GM21526 (cell line): ENCODE measurements at regions not wholly inside any gene's neighbourhood (a gene's known extent, or its start where the extent isn't known, plus 50 kb on each side); places are given as distances from the start of the nearest gene placed in this dataset.
"Not testable (repeated sequence)": the region's sequence is repeated elsewhere in the genome, so short reads cannot be mapped to it uniquely, and the experiment has no call there.

Experiments
- ATAC-seq: cut with Tn5 transposase; IDR thresholded peaks from one replicate; pipeline ENCODE4 v1.9.1; 2021; ENCODE audit warnings: moderate library complexity; ENCODE audit not compliant: unreplicated experiment, low FRiP score

GRCh38 chr5:33129309-33129708, 311.5 kb upstream of the TARS1 start:
- no peak for ATAC-seq

DNA sequence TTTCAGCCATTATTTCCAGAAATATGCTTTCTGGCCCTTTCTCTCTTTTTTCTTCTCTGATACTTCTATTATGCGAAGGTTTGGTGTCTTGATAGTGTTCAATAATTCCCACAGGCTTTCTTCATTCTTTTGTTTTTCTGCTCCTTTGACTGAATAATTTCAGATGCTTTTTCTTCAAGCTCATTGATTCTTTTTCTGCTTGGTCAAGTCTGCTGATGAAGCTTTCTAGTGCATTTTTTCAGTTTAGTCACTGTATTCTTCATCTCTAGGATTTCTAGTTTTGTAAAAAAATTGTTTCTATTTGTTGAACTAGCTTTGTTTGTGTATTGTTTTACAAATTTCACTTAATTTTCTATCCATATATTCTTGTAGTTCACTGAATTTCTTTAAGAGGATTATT, 304.0 kb upstream of the TARS1 start:
- ATAC-seq = no peak

- not testable (repeated sequence) for ATAC-seq
These were observed 302.6 kb upstream of the TARS1 start for GRCh38 chr5:33138145-33138544.

DNA sequence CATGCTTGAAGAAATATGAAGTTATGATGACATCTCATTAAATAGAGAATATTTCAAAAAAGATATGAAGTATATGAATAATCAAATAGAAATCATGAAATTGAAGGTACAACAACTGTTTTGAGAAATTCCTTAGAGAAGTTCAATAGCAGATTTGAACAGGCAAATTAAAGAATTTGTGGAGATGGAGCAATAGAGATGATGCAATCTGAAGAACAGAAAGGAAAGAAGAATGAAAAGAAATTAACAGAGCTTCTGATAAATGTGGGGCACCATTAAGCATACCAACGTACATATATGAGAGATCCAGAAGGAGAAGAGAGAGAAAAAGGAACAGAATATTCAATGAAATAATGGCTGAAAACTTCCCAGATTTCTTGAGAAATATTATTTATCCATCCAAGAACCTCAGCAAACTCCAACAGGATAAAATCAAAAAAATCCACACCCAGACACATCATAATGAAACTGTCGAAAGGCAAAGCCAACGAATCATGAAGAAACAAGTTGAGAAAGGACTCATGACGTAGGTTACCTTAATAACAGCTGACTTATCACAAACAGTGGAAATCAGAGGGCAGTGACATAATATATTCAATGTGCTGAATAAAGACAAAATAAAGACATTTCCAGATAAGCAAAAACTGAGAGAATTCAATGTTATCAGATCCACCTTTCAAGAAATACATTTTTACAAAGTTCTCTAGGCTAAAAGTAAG, 297.2 kb upstream of the TARS1 start:
- no peak for ATAC-seq

GRCh38 chr5:33146881-33147280, 293.9 kb upstream of the TARS1 start:
- ATAC-seq = no peak

GRCh38 chr5:33148076-33148513, 292.7 kb upstream of the TARS1 start:
- ATAC-seq = no peak

DNA sequence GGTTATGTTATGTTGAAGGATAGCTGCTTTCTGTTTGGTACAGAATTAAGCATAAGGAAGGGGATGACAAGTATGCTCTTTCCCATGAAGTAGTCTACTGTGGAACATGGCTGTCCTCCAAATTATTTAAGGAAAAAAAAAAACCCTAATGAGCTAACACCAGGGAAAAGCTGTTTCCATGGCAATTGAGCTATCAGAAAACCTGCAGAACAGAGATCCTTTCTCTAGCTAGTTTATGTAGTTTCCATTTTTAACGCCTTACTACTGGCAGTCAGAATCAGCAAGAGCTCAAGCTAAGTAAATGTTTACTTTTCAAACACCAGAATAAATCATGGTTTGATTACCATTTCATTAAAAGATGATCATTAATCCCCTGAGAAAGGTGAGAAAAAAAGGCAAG, 287.4 kb upstream of the TARS1 start:
- no peak for ATAC-seq

DNA sequence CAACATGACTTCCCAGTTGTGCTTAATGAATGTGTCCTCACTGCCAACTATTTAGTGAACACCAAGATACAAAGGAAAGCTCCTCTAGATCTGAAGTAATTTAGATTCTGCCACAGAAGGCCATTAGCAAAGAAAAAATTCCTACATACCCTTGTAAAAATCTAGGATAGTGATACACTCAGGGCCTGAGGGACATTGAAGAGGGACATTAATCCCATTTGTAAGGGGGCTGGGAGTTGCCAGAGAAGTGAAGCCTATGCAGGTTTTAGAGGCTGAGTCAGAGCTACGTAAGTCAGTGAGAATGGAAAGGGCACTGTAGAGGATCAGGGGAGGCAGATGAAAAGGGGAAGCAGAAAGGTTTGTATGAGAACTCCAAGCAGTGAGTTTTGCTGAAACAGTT, 286.9 kb upstream of the TARS1 start:
- no peak for ATAC-seq

GRCh38 chr5:33160871-33161270, 279.9 kb upstream of the TARS1 start:
- no peak for ATAC-seq

DNA sequence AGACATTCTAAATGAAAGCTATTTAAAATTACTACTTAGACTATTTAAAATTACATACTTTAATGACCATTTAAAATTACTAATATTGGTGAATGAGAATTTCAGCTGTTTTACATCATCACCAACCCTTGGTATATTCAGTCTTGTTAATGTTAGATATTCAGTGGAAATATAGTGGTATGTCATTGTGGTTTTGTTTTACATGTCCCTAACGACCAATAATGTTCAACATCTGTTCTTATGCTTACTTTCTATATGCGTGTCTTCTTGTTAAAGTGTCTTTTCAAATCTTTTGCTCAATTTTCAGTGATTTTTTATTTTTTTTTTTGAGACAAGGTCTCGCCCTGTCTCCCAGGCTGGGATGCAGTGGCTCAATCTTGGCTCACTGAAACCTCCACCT, 279.3 kb upstream of the TARS1 start:
- ATAC-seq = no peak

GRCh38 chr5:33162057-33162456, 278.7 kb upstream of the TARS1 start:
- no peak for ATAC-seq

DNA sequence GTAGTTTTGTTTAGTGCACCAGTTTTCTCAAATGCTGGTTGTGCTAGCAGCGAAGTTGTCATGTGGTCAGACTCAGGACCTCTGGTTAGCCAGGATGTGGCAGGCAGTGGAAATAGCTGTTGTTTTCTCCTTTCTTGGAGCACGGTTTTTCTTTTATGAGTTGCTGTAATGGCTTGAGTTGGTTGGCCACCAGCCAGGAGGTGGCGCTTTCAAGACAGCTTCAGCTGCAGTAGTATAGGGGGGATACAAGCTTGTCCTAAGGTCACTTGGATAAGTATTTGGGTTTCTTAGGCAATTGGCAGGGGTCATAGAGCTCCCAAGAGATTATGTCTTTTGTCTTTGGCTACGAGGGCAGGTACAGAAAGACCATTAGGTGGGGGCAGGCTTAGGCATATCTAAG, 274.2 kb upstream of the TARS1 start:
- no peak for ATAC-seq

GRCh38 chr5:33166948-33167347, 273.8 kb upstream of the TARS1 start:
- ATAC-seq = no peak

- no peak for ATAC-seq
These were observed 273.2 kb upstream of the TARS1 start for GRCh38 chr5:33167541-33167940.

GRCh38 chr5:33170411-33170810, 270.4 kb upstream of the TARS1 start:
- no peak for ATAC-seq

DNA sequence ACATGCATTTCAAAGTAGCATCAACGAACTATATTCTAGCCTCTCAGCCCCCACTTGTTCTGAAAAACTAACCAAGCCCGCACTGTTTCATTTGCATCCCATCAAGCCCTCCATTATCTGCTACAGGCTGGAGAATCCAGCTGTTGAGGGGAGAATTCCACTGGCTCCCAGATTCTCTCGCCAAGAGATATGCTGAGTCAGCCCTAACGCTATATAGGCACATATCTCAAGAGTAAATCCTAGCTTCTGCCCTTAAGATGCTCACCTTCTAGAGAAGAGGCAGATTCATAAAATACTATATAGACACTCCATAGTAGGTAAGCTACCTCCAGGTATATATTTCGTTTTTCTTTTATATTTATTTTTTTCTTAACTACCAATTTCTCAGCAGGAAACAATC, 266.4 kb upstream of the TARS1 start:
- no peak for ATAC-seq

GRCh38 chr5:33179301-33179700, 261.5 kb upstream of the TARS1 start:
- ATAC-seq = no peak

- ATAC-seq = no peak
These were observed 259.9 kb upstream of the TARS1 start for GRCh38 chr5:33180900-33181299.

- ATAC-seq = no peak
These were observed 257.8 kb upstream of the TARS1 start for GRCh38 chr5:33182986-33183385.

- no peak for ATAC-seq
These were observed 256.4 kb upstream of the TARS1 start for GRCh38 chr5:33184367-33184766.

GRCh38 chr5:33188089-33188488, 252.7 kb upstream of the TARS1 start:
- no peak for ATAC-seq

DNA sequence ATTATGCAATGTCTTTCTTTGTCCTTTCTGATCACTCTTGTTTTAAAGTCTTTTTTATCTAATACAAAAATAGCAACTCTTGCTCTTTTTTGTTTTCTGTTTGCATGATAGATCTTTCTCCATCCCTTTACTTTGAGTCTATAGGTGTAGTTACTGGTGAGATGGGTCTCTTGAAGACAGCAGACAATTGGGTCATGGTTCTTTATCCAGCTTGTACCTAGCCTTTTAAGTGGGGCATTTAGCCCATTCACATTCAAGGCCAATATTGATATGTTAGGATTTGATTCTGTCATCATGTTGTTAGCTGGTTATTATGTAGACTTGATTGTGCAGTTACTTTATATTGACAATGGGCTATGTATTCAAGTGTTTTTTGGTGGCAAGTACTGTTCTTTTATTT, 245.9 kb upstream of the TARS1 start:
- no peak for ATAC-seq
